ENCODE measurements at regions not wholly inside any gene's neighbourhood (a gene's known extent, or its start where the extent isn't known, plus 50 kb on each side); places are given as distances from the start of the nearest gene placed in this dataset.

GRCh38 chr15:95541301-95541700 is 789.2 kb upstream of the NR2F2 start:
- TF ChIP-seq POLR2A (IDR thresholded peaks at IDR 0.05) (no peak), CTCF (IDR thresholded peaks at IDR 0.05) (no peak)

Data from body of pancreas (tissue), 4 donors.